Heart right ventricle (tissue), 16 donors: ENCODE measurements at regions not wholly inside any gene's neighbourhood (a gene's known extent, or its start where the extent isn't known, plus 50 kb on each side); places are given as distances from the start of the nearest gene placed in this dataset.
A peak's percentile ranks its signal among the peaks of the same experiment; 100 is the strongest.

Experiments used
- ATAC-seq, 8 donors: fragments of 200-7000 bp; cut with Tn5 transposase; one replicate each; pipeline ENCODE4 v1.9.1; 2020; ENCODE audit warnings: mild to moderate bottlenecking in 8 of 8, moderate library complexity in 8 of 8, moderate number of reproducible peaks in 1 of 8
- DNase-seq, 2 donors: peaks; one replicate each; pipeline ENCODE4 v3.0.0-alpha.2; 2020
- H3K27ac ChIP-seq, 10 donors: fragments of 200-600 bp; sonication (generic) in 2 of 10; one replicate each; pipeline versions ENCODE4 v1.5.0 to v1.8.0; 2020 to 2022; ENCODE audit warnings: mild to moderate bottlenecking in 3 of 10
- H3K27me3 ChIP-seq, 7 donors: fragments of 200-600 bp; one replicate each; pipeline ENCODE4 v1.8.0; 2021 to 2022; ENCODE audit warnings: mild to moderate bottlenecking in 2 of 7
- H3K36me3 ChIP-seq, 9 donors: fragments of 200-600 bp; sonication (generic) in 1 of 9; one replicate each; pipeline versions ENCODE4 v1.5.0 to v1.8.0; 2020 to 2022; ENCODE audit warnings: mild to moderate bottlenecking in 2 of 9
- H3K4me1 ChIP-seq, 9 donors: fragments of 200-600 bp; sonication (generic) in 1 of 9; one replicate each; pipeline versions ENCODE4 v1.5.0 to v1.8.0; 2020 to 2022; ENCODE audit warnings: mild to moderate bottlenecking in 4 of 9
- H3K4me3 ChIP-seq, 10 donors: fragments of 200-600 bp; sonication (generic) in 2 of 10; one replicate each; pipeline versions ENCODE4 v1.5.0 to v1.8.0; 2020 to 2022; ENCODE audit warnings: mild to moderate bottlenecking in 7 of 10, moderate library complexity in 2 of 10
- H3K9me3 ChIP-seq, 11 donors: fragments of 200-600 bp in 10 of 11; sonication (generic) in 2 of 11; one replicate each; pipeline versions ENCODE4 v1.5.0 to v1.8.0; 2013 to 2022; ENCODE audit warnings: mild to moderate bottlenecking in 2 of 11, control low read depth in 1 of 11, moderate library complexity in 1 of 11
- WGBS, 2 donors: extraction: QIAGEN DNeasy Blood & Tissue Kit; methylation state at CpG; one replicate each; pipeline ENCODE4 v1.1.7; 2013; ENCODE audit warnings: inconsistent platforms in 1 of 2; 5-methylcytosine and 5-hydroxymethylcytosine counted together
- intact Hi-C, 10 donors: fragments of 100-400 bp; cut with DNase I; formaldehyde crosslinking; loops; one replicate each; pipeline versions ENCODE4 v1.11.1 to v1.14.2; 2022
- TF ChIP-seq, protein P1 (sequence below), 9 donors: fragments of 200-600 bp; sonication (generic) in 2 of 9; IDR thresholded peaks; one replicate each; pipeline versions ENCODE4 v1.5.0 to v1.8.0; 2021 to 2022; ENCODE audit warnings: antibody characterized with exemption in 9 of 9, mild to moderate bottlenecking in 5 of 9, moderate library complexity in 1 of 9
- donor health status: Arrhythmogenic right ventricular cardiomyopathy.
- donor health status: ischemic (EF 13 %, LVEDD 7.1; RV severe dilation, severe dysfunction).
- donor health status: healthy with polysubstance abuse.
- donor health status: DM: no; HTN: yes; CAD: no.
- donor health status: DM: no; HTN: no; CAD: no.
- donor health status: ischemic (EF 25% LVEDD 6.9; RV normal size, moderate dysfunction).
- donor health status: ischemic (EF 25% LVEDD 5.7; RV mildly dilated, moderate dysfunction).
- donor health status: healthy.
- donor health status: DM: yes; HTN: yes; CAD: no.
- donor health status: Ischemic cardiomyopathy.
- donor health status: ischemic (EF 35%, LVEDD 5.7; RV mildly dilated, moderate dysfunction).
- donor health status: nonischemic (EF 11% LVEDD 7.7; RV severe dilation, severe dysfunction).
- donor health status: DM: yes; HTN: yes; CAD: no.
- donor health status: PGD.
- donor health status: ischemic (EF 29% LVEDD 5.4; RV normal size, mild dysfunction).
- donor health status: nonischemic (EF 23%, LVEDD 6.1; RV moderate dilation, normal function).

DNA sequence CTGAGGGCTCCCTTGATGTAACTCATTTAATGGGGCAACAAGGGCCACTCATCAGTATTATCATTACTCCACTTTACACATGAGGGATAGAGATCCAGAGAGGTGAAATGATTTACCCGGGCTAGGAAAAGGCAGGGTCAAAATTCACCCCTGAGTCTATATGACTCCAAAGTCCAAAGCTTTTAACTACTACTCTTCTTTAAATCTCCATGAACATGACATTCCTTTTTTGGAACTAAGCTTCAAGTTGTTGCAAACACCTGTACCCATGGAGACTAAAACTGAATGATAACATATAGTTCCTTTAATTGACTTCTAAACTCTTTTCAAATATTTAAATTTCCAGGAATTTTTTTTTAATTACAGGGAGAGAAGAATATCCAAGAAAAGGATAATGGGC is 292.9 kb upstream of the GADL1 start:
- Histone ChIP-seq H3K27ac (no peak overlapping the region), H3K4me3 (no peak overlapping the region), H3K4me1 (peaks cover 0 to 10% (median 0%) of the 10 kb centered on the region in 9 donors), H3K36me3 (no peaks in the 10 kb centered on the region), H3K9me3 (no peaks in the 10 kb centered on the region), H3K27me3 (no peaks in the 10 kb centered on the region)
- no peak for DNase-seq
- TF ChIP-seq, protein P1, sequence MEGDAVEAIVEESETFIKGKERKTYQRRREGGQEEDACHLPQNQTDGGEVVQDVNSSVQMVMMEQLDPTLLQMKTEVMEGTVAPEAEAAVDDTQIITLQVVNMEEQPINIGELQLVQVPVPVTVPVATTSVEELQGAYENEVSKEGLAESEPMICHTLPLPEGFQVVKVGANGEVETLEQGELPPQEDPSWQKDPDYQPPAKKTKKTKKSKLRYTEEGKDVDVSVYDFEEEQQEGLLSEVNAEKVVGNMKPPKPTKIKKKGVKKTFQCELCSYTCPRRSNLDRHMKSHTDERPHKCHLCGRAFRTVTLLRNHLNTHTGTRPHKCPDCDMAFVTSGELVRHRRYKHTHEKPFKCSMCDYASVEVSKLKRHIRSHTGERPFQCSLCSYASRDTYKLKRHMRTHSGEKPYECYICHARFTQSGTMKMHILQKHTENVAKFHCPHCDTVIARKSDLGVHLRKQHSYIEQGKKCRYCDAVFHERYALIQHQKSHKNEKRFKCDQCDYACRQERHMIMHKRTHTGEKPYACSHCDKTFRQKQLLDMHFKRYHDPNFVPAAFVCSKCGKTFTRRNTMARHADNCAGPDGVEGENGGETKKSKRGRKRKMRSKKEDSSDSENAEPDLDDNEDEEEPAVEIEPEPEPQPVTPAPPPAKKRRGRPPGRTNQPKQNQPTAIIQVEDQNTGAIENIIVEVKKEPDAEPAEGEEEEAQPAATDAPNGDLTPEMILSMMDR (IDR thresholded peaks at IDR 0.05), result no peak
- intact Hi-C loops, result no loop called here
- 89 to 94% methylated on average over 1 of the region's 1 CpG for WGBS, 2 donors
- no peak for ATAC-seq

DNA sequence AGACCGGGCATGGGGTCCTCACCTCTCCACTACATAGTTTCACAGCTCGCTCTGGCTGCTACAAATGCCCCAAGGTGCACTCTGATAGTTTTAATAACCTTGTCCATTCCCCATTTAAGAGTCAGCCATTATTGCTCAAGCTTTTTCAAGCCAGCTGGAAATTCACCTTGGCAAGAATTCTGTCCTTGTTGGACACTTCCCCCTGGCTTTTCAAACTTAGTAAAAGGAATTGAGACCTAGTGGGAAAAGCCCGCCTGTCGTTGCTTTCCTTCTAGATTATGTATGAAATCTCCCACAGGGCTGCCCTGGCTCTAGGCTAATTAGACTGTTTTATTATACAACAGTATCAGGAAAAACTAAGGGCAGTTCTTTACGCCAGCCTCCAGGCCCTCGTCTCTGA is 293.7 kb upstream of the GADL1 start:
- ATAC-seq, result peak in 6 of 8 donors; percentile 16 to 66 (median 36)

GRCh38 chr3:31189330-31189729 is 294.9 kb upstream of the GADL1 start:
- peaks cover 0 to 10% (median 0%) of the 10 kb centered on the region in 9 donors for H3K4me1 ChIP-seq
- no peak overlapping the region for H3K27ac ChIP-seq
- H3K27me3 ChIP-seq, result no peaks in the 10 kb centered on the region
- ATAC-seq (no peak), DNase-seq (no peak)
- TF ChIP-seq, protein P1 (IDR thresholded peaks at IDR 0.05), result no peak
- 54 to 100% methylated on average over 1 of the region's 1 CpG for WGBS, 2 donors
- no peaks in the 10 kb centered on the region for H3K9me3 ChIP-seq
- intact Hi-C loops, result no loop called here
- no peak overlapping the region for H3K4me3 ChIP-seq
- no peaks in the 10 kb centered on the region for H3K36me3 ChIP-seq

More for the DNA sequence above, 293.7 kb upstream of the GADL1 start:
- Histone ChIP-seq H3K9me3 (no peaks in the 10 kb centered on the region), H3K4me3 (no peak overlapping the region), H3K27me3 (no peaks in the 10 kb centered on the region), H3K27ac (peak overlapping the region in 2 of 10 donors; percentile 28 to 29), H3K4me1 (peaks cover 0 to 10% (median 0%) of the 10 kb centered on the region in 9 donors), H3K36me3 (no peaks in the 10 kb centered on the region)
- no peak for DNase-seq
- intact Hi-C loops, result no loop called here
- WGBS, 2 donors, result 60 to 73% methylated on average over 6 of the region's 6 CpGs
- TF ChIP-seq, protein P1 (IDR thresholded peaks at IDR 0.05), result no peak

- H3K4me1 ChIP-seq, result peaks cover 0 to 10% (median 0%) of the 10 kb centered on the region in 9 donors
- no peak overlapping the region for H3K4me3 ChIP-seq
- TF ChIP-seq, protein P1 (IDR thresholded peaks at IDR 0.05), result no peak
- no peak overlapping the region for H3K27ac ChIP-seq
- DNase-seq (no peak), ATAC-seq (no peak)
- H3K36me3 ChIP-seq, result no peaks in the 10 kb centered on the region
- intact Hi-C loops, result no loop called here
- no peaks in the 10 kb centered on the region for H3K9me3 ChIP-seq
- H3K27me3 ChIP-seq, result no peaks in the 10 kb centered on the region
Measured at GRCh38 chr3:31189971-31190370, 295.5 kb upstream of the GADL1 start.
